GM06990 (cell line): ENCODE measurements at regions not wholly inside any gene's neighbourhood (a gene's known extent, or its start where the extent isn't known, plus 50 kb on each side); places are given as distances from the start of the nearest gene placed in this dataset.

Experiments
- DNase-seq: peaks from one replicate; pipeline ENCODE4 v3.0.0-alpha.2; 2011; ENCODE audit not compliant: insufficient read length; ENCODE audit errors: extremely low read depth
- H3K27me3 ChIP-seq: replicated peaks from 2 replicates; pipeline ENCODE4 v1.6.0; 2011; ENCODE audit warnings: low read length; ENCODE audit not compliant: control insufficient read depth, insufficient read depth
- H3K36me3 ChIP-seq: 2 replicates; pipeline ENCODE4 v1.5.1; 2011; ENCODE audit warnings: low read length; ENCODE audit not compliant: control insufficient read depth, insufficient read depth
- H3K4me3 ChIP-seq: replicated peaks from 2 replicates; pipeline ENCODE4 v1.5.1; 2011; ENCODE audit warnings: low read depth, mild to moderate bottlenecking, control low read depth, low read length
- TF ChIP-seq, protein P1 (sequence below): IDR thresholded peaks from 2 replicates; pipeline ENCODE4 v1.5.1; 2011; ENCODE audit warnings: low read length, control low read depth, mild to moderate bottlenecking, inconsistent platforms; ENCODE audit not compliant: insufficient read depth, poor library complexity, severe bottlenecking

- Histone ChIP-seq H3K36me3 (no peaks in the 10 kb centered on the region), H3K27me3 (no peaks in the 10 kb centered on the region), H3K4me3 (no peak overlapping the region)
- DNase-seq, result no peak
- TF ChIP-seq, protein P1, sequence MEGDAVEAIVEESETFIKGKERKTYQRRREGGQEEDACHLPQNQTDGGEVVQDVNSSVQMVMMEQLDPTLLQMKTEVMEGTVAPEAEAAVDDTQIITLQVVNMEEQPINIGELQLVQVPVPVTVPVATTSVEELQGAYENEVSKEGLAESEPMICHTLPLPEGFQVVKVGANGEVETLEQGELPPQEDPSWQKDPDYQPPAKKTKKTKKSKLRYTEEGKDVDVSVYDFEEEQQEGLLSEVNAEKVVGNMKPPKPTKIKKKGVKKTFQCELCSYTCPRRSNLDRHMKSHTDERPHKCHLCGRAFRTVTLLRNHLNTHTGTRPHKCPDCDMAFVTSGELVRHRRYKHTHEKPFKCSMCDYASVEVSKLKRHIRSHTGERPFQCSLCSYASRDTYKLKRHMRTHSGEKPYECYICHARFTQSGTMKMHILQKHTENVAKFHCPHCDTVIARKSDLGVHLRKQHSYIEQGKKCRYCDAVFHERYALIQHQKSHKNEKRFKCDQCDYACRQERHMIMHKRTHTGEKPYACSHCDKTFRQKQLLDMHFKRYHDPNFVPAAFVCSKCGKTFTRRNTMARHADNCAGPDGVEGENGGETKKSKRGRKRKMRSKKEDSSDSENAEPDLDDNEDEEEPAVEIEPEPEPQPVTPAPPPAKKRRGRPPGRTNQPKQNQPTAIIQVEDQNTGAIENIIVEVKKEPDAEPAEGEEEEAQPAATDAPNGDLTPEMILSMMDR, result no peak
Observed at GRCh38 chr6:98548301-98548700, 286.1 kb upstream of the POU3F2 start.

- no peak for DNase-seq
- H3K36me3 ChIP-seq, result no peaks in the 10 kb centered on the region
- TF ChIP-seq, protein P1, result no peak
- no peak overlapping the region for H3K4me3 ChIP-seq
- no peaks in the 10 kb centered on the region for H3K27me3 ChIP-seq
Observed at GRCh38 chr6:98560418-98560817, 274.0 kb upstream of the POU3F2 start.

DNA sequence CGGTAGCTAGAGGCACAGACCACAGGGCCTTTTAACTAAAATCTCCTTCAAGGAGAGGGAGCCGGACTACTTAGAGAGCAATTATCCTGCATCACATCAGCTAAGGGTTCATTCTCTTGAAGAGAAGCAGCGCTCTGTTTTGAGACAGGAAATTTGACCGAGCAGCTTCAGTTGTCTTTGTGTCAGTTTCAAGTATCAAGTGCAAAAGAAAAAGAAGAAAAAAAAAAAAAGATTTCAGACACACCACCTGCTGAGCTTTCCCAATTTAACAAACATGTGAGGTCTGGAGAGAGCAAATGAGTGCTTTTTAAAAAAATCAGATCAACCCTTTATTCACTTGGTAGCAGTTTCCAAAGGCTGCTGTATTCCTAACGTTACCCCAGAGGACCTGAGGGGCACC lies 273.5 kb upstream of the POU3F2 start:
- no peak for DNase-seq
- Histone ChIP-seq H3K36me3 (no peaks in the 10 kb centered on the region), H3K4me3 (no peak overlapping the region), H3K27me3 (no peaks in the 10 kb centered on the region)
- TF ChIP-seq, protein P1, result no peak

- H3K36me3 ChIP-seq, result no peaks in the 10 kb centered on the region
- H3K4me3 ChIP-seq, result no peak overlapping the region
- DNase-seq, result no peak
- no peaks in the 10 kb centered on the region for H3K27me3 ChIP-seq
- TF ChIP-seq, protein P1, result no peak
Observed at GRCh38 chr6:98566126-98566525, 268.2 kb upstream of the POU3F2 start.

DNA sequence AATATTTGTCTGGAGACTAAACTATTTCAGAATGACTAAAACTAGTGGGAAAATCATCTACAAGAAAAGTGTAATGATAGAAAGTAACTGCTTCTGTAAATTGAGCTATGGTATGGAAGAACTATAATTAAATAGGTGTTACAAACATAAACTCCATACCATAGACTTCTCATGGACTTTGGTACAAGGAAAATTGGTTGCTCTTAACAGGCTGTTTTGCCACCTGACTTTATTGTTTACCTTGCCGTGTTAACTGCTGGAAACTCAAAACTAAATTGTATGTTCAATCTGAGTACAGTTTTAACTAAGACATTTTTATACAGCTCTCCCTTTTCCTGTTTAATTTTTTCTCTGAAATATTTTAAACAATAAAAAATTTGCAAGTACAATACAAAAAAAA lies 261.8 kb upstream of the POU3F2 start:
- TF ChIP-seq, protein P1, result no peak
- Histone ChIP-seq H3K27me3 (no peaks in the 10 kb centered on the region), H3K4me3 (no peak overlapping the region), H3K36me3 (no peaks in the 10 kb centered on the region)
- DNase-seq, result no peak

DNA sequence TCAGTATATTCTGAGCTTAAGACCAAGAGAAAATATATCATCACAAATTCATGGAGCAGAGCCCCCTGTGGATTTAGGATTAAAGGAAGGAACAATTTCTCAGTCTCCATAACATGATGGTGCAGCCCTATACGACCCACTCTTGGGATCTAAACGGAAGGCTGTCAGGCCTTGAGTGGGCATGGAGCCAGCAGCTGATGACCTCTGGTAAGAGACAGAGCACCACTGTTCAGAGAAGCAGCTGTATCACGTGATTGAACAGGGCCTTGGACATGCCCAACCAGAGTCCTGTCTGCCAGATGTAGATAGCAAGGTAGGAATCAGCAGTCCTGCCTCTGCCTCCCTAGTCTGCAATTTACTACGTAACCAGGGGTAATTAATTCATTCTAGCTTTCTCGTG lies 259.4 kb upstream of the POU3F2 start:
- Histone ChIP-seq H3K4me3 (no peak overlapping the region), H3K27me3 (no peaks in the 10 kb centered on the region), H3K36me3 (no peaks in the 10 kb centered on the region)
- no peak for DNase-seq
- TF ChIP-seq, protein P1, result no peak
